Nephron progenitor cell (in vitro differentiated cells): ENCODE measurements at regions not wholly inside any gene's neighbourhood (a gene's known extent, or its start where the extent isn't known, plus 50 kb on each side); places are given as distances from the start of the nearest gene placed in this dataset.

Experiments used
- DNase-seq: peaks from one replicate; pipeline ENCODE4 v3.0.0; 2021
- H3K27ac Mint-ChIP-seq: 2 replicates; pipeline ENCODE4 v1.8.0; 2021; ENCODE audit warnings: mild to moderate bottlenecking, moderate library complexity, mixed read lengths
- H3K27me3 Mint-ChIP-seq: 2 replicates; pipeline ENCODE4 v1.8.0; 2021; ENCODE audit warnings: mild to moderate bottlenecking, low read depth, mixed read lengths; ENCODE audit not compliant: poor library complexity
- H3K36me3 Mint-ChIP-seq: 2 replicates; pipeline ENCODE4 v1.8.0; 2021; ENCODE audit warnings: low read depth, mixed read lengths
- H3K4me1 Mint-ChIP-seq: 2 replicates; pipeline ENCODE4 v1.8.0; 2021; ENCODE audit warnings: mixed read lengths
- H3K4me3 Mint-ChIP-seq: 2 replicates; pipeline ENCODE4 v1.8.0; 2021; ENCODE audit warnings: mild to moderate bottlenecking, moderate library complexity, mixed read lengths
- H3K9me3 Mint-ChIP-seq: 2 replicates; pipeline ENCODE4 v1.8.0; 2021; ENCODE audit warnings: mild to moderate bottlenecking, moderate library complexity, mixed read lengths
- TF ChIP-seq, protein P1 (sequence below): fragments of 200-600 bp; sonication (generic); IDR thresholded peaks from 2 replicates; pipeline ENCODE4 v1.5.0; 2021; ENCODE audit warnings: antibody characterized with exemption

DNA sequence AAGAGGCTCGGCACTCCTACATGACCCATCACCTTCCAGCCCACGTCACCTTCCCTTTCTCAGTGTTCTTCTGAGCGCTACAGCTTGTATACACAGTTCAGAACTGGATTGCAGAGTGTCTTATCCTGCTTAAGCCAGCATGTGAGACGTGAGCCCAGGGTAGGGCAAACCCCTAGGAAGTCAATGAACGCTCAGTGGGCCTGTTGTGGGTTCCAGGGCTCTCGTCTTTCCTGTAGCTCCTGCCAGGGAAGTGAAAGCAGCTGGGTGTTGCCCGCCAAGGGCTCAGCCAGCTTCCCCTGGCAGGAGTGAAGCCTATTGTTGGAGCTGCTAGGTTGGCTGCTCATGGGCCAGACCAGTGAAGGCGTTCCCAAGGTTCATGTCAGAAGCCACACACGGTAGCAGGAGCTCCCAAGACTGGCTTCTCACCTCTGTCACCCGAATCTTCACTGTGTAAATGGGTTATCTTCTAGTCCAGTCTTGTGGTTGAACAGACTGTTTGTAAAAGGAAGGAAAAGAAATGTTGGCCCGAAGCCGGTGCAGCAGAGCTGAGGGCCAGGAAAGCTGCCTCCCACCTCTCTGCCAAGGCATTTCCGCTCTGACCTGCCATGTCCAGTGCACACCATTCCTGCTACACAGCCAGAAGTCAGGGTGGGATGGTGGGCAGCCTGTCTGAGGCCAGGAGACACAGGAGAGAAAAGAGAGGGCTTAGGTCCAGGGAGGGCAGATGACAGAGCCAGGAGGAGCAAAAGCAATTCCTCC lies 69.6 kb upstream of the RMDN2 start:
- H3K27ac Mint-ChIP-seq = peak overlapping the region; percentile 61
- H3K9me3 Mint-ChIP-seq = peaks cover 12% of the 10 kb centered on the region
- H3K27me3 Mint-ChIP-seq = peaks cover 17% of the 10 kb centered on the region
- no peak for DNase-seq
- TF ChIP-seq, protein P1, sequence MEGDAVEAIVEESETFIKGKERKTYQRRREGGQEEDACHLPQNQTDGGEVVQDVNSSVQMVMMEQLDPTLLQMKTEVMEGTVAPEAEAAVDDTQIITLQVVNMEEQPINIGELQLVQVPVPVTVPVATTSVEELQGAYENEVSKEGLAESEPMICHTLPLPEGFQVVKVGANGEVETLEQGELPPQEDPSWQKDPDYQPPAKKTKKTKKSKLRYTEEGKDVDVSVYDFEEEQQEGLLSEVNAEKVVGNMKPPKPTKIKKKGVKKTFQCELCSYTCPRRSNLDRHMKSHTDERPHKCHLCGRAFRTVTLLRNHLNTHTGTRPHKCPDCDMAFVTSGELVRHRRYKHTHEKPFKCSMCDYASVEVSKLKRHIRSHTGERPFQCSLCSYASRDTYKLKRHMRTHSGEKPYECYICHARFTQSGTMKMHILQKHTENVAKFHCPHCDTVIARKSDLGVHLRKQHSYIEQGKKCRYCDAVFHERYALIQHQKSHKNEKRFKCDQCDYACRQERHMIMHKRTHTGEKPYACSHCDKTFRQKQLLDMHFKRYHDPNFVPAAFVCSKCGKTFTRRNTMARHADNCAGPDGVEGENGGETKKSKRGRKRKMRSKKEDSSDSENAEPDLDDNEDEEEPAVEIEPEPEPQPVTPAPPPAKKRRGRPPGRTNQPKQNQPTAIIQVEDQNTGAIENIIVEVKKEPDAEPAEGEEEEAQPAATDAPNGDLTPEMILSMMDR = no peak
- no peak overlapping the region for H3K4me3 Mint-ChIP-seq
- H3K4me1 Mint-ChIP-seq = peaks cover 19% of the 10 kb centered on the region
- H3K36me3 Mint-ChIP-seq = no peaks in the 10 kb centered on the region

DNA sequence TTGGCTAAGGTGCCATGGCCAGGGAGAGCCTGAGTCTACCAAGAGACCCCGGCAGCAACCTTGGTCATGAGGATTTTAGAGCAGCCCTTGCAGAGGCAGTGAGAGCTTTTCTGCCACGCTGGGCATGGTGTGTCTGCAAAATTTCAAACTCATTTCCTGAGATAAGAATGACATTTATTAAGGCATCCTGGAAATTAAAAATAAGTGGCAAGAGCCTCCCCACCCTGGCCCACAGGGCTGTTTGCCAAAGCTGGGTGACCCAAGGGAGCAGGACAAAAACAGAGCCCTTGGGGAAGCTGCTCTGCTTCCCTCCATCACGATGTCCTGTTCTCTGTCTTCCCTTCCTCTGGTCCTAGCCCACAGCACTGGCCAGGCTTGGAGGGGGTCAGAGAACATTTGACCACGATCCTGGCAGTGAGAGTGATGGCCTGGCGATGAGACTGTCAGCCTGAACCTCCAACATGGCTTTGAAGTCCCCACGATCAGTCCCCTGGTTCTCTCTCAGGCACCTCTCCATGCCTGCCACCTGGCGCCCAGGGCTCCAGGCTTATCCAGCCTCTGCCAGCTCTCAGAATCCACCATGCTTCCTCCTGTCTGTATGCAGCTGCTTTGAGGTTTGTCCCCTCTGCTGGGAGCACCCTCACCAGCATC lies 68.9 kb upstream of the RMDN2 start:
- H3K27me3 Mint-ChIP-seq = peaks cover 18% of the 10 kb centered on the region

DNA sequence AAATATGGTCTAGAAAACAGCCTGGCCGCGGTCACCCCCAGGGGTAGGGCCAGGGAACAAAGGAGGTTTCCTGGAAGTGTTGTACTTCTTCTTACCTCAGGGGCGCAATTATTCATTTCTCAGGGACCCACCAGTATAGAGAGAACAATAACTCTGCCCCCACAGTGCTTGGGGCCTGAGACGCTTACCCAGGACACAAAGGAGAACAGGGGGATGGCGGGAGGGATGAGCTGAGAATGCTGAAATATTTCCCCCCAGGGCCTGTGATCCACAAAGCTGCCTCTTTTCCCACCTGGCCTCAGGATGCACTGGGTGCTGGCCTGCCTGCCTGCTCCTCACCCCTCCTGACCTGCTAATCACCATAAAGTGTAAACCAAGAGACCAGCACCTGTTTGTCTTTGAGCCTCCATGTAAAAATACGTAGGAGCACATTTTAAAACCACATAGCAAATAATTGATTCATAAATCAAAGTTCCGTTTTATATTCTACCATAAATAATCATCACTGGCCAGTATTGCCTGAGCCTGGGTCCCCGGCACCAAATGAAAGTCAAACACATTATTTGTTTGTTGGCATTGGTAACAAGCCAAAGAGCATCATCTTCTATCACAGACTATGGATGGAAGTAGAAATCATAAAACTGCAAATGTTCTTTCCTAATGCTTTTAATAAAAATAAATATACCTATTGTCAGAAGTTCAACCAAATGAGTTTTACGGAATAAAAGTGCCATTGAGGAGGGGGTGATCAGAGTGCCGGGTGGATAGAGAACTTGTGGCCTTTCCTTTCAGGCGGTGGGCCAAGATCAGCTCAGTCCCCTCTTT lies 67.3 kb upstream of the RMDN2 start:
- no peak overlapping the region for H3K27ac Mint-ChIP-seq
- H3K27me3 Mint-ChIP-seq = peaks cover 18% of the 10 kb centered on the region
- H3K4me1 Mint-ChIP-seq = peaks cover 13% of the 10 kb centered on the region
- peaks cover 13% of the 10 kb centered on the region for H3K9me3 Mint-ChIP-seq
- no peaks in the 10 kb centered on the region for H3K36me3 Mint-ChIP-seq
- H3K4me3 Mint-ChIP-seq = no peak overlapping the region
- TF ChIP-seq, protein P1 = no peak
- DNase-seq = no peak

More for the DNA sequence above, 68.9 kb upstream of the RMDN2 start:
- H3K4me3 Mint-ChIP-seq = no peak overlapping the region
- H3K27ac Mint-ChIP-seq = peak overlapping the region; percentile 78
- peaks cover 13% of the 10 kb centered on the region for H3K9me3 Mint-ChIP-seq
- DNase-seq = no peak
- TF ChIP-seq, protein P1 = no peak
- peaks cover 16% of the 10 kb centered on the region for H3K4me1 Mint-ChIP-seq
- no peaks in the 10 kb centered on the region for H3K36me3 Mint-ChIP-seq

DNA sequence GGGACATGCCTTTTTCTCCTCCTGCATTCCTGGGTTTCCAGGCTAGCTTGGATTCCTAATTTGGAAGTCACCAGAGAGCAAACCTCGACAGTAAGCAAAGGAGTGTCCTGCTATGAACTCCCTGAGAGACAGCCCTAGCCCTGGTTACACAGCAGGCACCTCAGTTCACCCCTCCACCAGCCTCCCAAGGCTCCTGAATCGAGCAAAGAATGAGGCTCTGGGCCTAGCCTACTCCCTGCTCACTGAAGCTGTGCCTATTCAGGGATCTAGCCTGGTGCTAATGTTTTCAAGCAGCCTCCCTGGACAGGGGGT lies 66.7 kb upstream of the RMDN2 start:
- no peak overlapping the region for H3K4me3 Mint-ChIP-seq
- DNase-seq = no peak
- TF ChIP-seq, protein P1 = no peak
- H3K9me3 Mint-ChIP-seq = peaks cover 13% of the 10 kb centered on the region
- peaks cover 22% of the 10 kb centered on the region for H3K27me3 Mint-ChIP-seq
- peaks cover 19% of the 10 kb centered on the region for H3K4me1 Mint-ChIP-seq
- no peaks in the 10 kb centered on the region for H3K36me3 Mint-ChIP-seq
- no peak overlapping the region for H3K27ac Mint-ChIP-seq

DNA sequence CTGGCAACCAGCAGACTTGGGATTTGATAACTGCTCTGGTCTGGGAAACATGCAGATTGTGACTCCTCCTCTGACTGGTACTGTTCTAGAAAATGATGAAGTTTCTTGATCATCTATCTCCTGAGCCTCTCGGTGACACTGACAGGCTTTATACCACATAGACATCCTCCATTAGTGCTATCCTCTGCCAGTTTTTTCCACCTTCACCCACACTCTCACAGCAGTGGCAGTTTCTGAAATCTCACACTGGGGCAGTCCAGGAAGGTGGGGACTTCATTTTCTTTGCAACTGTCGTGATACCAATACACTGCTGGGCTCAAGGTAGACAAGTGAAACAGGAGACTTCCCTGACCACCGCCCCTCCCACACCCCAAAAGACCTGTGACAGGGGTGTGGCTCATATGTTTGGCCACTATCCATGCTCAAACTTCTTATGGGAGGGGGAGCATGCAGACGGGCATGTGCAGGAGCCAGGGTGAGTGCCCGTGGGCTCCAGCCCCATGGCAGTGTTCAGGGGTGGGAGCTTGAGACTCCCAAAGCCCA lies 66.3 kb upstream of the RMDN2 start:
- H3K36me3 Mint-ChIP-seq = no peaks in the 10 kb centered on the region
- no peak overlapping the region for H3K27ac Mint-ChIP-seq

More for the DNA sequence above, 66.3 kb upstream of the RMDN2 start:
- H3K4me3 Mint-ChIP-seq = no peak overlapping the region
- TF ChIP-seq, protein P1 = no peak
- H3K9me3 Mint-ChIP-seq = peaks cover 13% of the 10 kb centered on the region
- no peak for DNase-seq
- peaks cover 21% of the 10 kb centered on the region for H3K4me1 Mint-ChIP-seq
- H3K27me3 Mint-ChIP-seq = peaks cover 22% of the 10 kb centered on the region
